CD14-positive monocyte (primary cell): ENCODE measurements at regions not wholly inside any gene's neighbourhood (a gene's known extent, or its start where the extent isn't known, plus 50 kb on each side); places are given as distances from the start of the nearest gene placed in this dataset.

ENCODE experiments used
- DNase-seq, 3 donors: peaks; one replicate each; pipeline ENCODE4 v3.0.0-alpha.2; 2011 to 2022
- H2AFZ ChIP-seq: 2 replicates; pipeline ENCODE4 v1.6.0; 2012; ENCODE audit warnings: mild to moderate bottlenecking, low read depth, low read length, inconsistent platforms; ENCODE audit not compliant: insufficient read depth, poor library complexity, severe bottlenecking
- H3K27ac ChIP-seq, 2 donors: 1 replicate in 1 of 2; 2 replicates in 1 of 2; pipeline ENCODE4 v1.5.1; 2012 to 2013; ENCODE audit warnings: low read length in 2 of 2, control low read depth in 1 of 2, inconsistent platforms in 1 of 2, low read depth in 1 of 2, mild to moderate bottlenecking in 1 of 2
- H3K27me3 ChIP-seq, 2 donors: one replicate each; pipeline versions ENCODE4 v1.6.0 to v1.6.1; 2011 to 2013; ENCODE audit warnings: low read length in 2 of 2; ENCODE audit not compliant: control insufficient read depth in 2 of 2, insufficient read depth in 2 of 2
- H3K36me3 ChIP-seq, 2 donors: replicated peaks in 1 of 2; 1 replicate in 1 of 2; 2 replicates in 1 of 2; pipeline versions ENCODE4 v1.5.1 to v1.6.1; 2012 to 2013; ENCODE audit warnings: low read length in 2 of 2, control low read depth in 1 of 2, inconsistent platforms in 1 of 2, mild to moderate bottlenecking in 1 of 2; ENCODE audit not compliant: insufficient read depth in 2 of 2, control insufficient read depth in 1 of 2
- H3K4me1 ChIP-seq, 2 donors: 1 replicate in 1 of 2; 2 replicates in 1 of 2; pipeline versions ENCODE4 v1.5.1 to v1.6.1; 2012 to 2013; ENCODE audit warnings: low read length in 2 of 2, control low read depth in 1 of 2, inconsistent platforms in 1 of 2, mild to moderate bottlenecking in 1 of 2, moderate library complexity in 1 of 2; ENCODE audit not compliant: insufficient read depth in 2 of 2, control insufficient read depth in 1 of 2
- H3K4me2 ChIP-seq: replicated peaks from 2 replicates; pipeline ENCODE3; 2012; ENCODE audit warnings: low read length, moderate library complexity, mild to moderate bottlenecking; ENCODE audit not compliant: poor library complexity, severe bottlenecking; ENCODE audit errors: extremely low read depth
- H3K4me3 ChIP-seq, 3 experiments: fragments of 200-600 bp in 1 of 3; sonication (generic) in 1 of 3; replicated peaks in 1 of 3; 1 replicate in 2 of 3; 2 replicates in 1 of 3; pipeline ENCODE4 v1.5.1; 2011 to 2013; ENCODE audit warnings: low read length in 3 of 3, mild to moderate bottlenecking in 3 of 3, control low read depth in 2 of 3, low read depth in 2 of 3, inconsistent platforms in 1 of 3, moderate library complexity in 1 of 3
- H3K79me2 ChIP-seq: 2 replicates; pipeline ENCODE4 v1.6.0; 2012; ENCODE audit warnings: mild to moderate bottlenecking, control low read depth, inconsistent platforms, low read length, moderate library complexity; ENCODE audit not compliant: insufficient read depth
- H3K9ac ChIP-seq: 2 replicates; pipeline ENCODE4 v1.6.0; 2017; ENCODE audit warnings: low read length, mild to moderate bottlenecking; ENCODE audit not compliant: insufficient read depth, poor library complexity, severe bottlenecking
- H3K9me3 ChIP-seq, 2 donors: replicated peaks in 1 of 2; 1 replicate in 1 of 2; 2 replicates in 1 of 2; pipeline versions ENCODE4 v1.5.1 to v1.6.1; 2012 to 2013; ENCODE audit warnings: low read length in 2 of 2, control low read depth in 1 of 2; ENCODE audit not compliant: control insufficient read depth in 1 of 2, insufficient read depth in 1 of 2
- H4K20me1 ChIP-seq: 2 replicates; pipeline ENCODE4 v1.6.0; 2012; ENCODE audit warnings: mild to moderate bottlenecking, low read length, control low read depth, moderate library complexity; ENCODE audit not compliant: insufficient read depth
- H3K27ac Mint-ChIP-seq, 7 donors: one replicate each; pipeline ENCODE4 v1.8.0; 2020; ENCODE audit warnings: mild to moderate bottlenecking in 7 of 7, mixed read lengths in 7 of 7, moderate library complexity in 6 of 7, inconsistent platforms in 2 of 7
- H3K27me3 Mint-ChIP-seq, 3 donors: one replicate each; pipeline ENCODE4 v1.8.0; 2021 to 2022; ENCODE audit warnings: low read depth in 3 of 3, mild to moderate bottlenecking in 3 of 3, mixed read lengths in 3 of 3, moderate library complexity in 3 of 3, inconsistent platforms in 1 of 3
- H3K36me3 Mint-ChIP-seq, 2 donors: one replicate each; pipeline ENCODE4 v1.8.0; 2020; ENCODE audit warnings: mixed read lengths in 2 of 2, inconsistent platforms in 1 of 2, mild to moderate bottlenecking in 1 of 2
- H3K4me1 Mint-ChIP-seq: one replicate; pipeline ENCODE4 v1.8.0; 2020; ENCODE audit warnings: mild to moderate bottlenecking, mixed read lengths
- H3K4me3 Mint-ChIP-seq, 2 donors: one replicate each; pipeline ENCODE4 v1.8.0; 2020; ENCODE audit warnings: mild to moderate bottlenecking in 2 of 2, mixed read lengths in 2 of 2, moderate library complexity in 1 of 2
- H3K9me3 Mint-ChIP-seq, 7 donors: one replicate each; pipeline ENCODE4 v1.8.0; 2020 to 2022; ENCODE audit warnings: mixed read lengths in 7 of 7, mild to moderate bottlenecking in 6 of 7, moderate library complexity in 6 of 7, inconsistent platforms in 2 of 7
- WGBS: methylation state at CpG from one replicate; pipeline ENCODE4 v1.1.5; 2013; ENCODE audit warnings: missing lambda C conversion rate; ENCODE audit not compliant: insufficient coverage; 5-methylcytosine and 5-hydroxymethylcytosine counted together
- intact Hi-C, 2 donors: fragments of 100-400 bp; cut with micrococcal nuclease; formaldehyde crosslinking; loops; one replicate each; pipeline versions ENCODE4 v1.15.0 to v1.15.1; 2023
- TF ChIP-seq, protein P1 (sequence below): fragments of 200-600 bp; IDR thresholded peaks from one replicate; pipeline ENCODE4 v1.8.0; 2022; ENCODE audit warnings: antibody characterized with exemption, mild to moderate bottlenecking

- Histone ChIP-seq H2AFZ (no peak overlapping the region), H3K9ac (no peak overlapping the region), H3K27ac (no peak overlapping the region), H3K4me1 (no peaks in the 10 kb centered on the region), H3K9me3 (peaks cover 0 to 8% of the 10 kb centered on the region in 2 donors), H4K20me1 (no peaks in the 10 kb centered on the region), H3K79me2 (no peaks in the 10 kb centered on the region), H3K36me3 (no peaks in the 10 kb centered on the region), H3K4me2 (no peak overlapping the region), H3K27me3 (no peaks in the 10 kb centered on the region), H3K4me3 (no peak overlapping the region)
- no peak for DNase-seq
- TF ChIP-seq, protein P1, sequence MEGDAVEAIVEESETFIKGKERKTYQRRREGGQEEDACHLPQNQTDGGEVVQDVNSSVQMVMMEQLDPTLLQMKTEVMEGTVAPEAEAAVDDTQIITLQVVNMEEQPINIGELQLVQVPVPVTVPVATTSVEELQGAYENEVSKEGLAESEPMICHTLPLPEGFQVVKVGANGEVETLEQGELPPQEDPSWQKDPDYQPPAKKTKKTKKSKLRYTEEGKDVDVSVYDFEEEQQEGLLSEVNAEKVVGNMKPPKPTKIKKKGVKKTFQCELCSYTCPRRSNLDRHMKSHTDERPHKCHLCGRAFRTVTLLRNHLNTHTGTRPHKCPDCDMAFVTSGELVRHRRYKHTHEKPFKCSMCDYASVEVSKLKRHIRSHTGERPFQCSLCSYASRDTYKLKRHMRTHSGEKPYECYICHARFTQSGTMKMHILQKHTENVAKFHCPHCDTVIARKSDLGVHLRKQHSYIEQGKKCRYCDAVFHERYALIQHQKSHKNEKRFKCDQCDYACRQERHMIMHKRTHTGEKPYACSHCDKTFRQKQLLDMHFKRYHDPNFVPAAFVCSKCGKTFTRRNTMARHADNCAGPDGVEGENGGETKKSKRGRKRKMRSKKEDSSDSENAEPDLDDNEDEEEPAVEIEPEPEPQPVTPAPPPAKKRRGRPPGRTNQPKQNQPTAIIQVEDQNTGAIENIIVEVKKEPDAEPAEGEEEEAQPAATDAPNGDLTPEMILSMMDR, result no peak
- peaks cover 4 to 5% (median 4%) of the 10 kb centered on the region in 3 donors for H3K27me3 Mint-ChIP-seq
- H3K4me3 Mint-ChIP-seq, result no peak overlapping the region
- H3K27ac Mint-ChIP-seq, result no peak overlapping the region
- H3K4me1 Mint-ChIP-seq, result no peaks in the 10 kb centered on the region
- intact Hi-C loops, result no loop called here
- H3K36me3 Mint-ChIP-seq, result no peaks in the 10 kb centered on the region
- 74% methylated on average over 5 of the region's 6 CpGs for WGBS
- peaks cover 0 to 4% (median 0%) of the 10 kb centered on the region in 7 donors for H3K9me3 Mint-ChIP-seq
Measured at GRCh38 chr11:71356904-71357303, 91.3 kb downstream of the DHCR7 start.

DNA sequence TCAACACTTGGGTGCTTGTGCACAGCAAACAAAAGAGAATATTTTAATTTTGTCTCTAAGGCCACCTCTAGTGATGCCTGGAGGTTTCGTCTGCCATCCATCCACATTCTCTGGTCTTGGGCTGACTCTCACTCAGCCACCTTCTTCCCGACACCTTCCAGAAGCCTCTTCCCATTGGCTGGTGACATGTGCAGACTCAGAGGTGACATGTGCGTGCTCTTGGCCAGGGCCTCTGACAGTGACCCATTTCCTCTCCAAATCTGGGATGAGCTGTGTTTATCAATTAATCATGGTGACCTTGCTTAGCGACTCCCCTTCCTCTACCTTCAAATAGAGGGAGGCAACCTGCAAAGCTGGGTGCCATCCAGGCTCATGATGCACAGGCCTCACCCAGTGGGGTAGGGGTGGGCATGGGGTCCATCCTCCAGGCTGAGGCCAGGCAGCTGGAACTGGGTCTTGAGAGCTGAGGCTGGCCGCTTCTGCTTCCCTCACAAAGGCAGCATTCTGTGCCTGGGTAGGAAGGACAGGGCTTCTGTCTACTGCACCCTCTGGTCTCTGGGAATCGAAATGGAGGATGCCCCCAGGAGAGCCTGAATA, 91.8 kb downstream of the DHCR7 start:
- Histone ChIP-seq H3K79me2 (no peaks in the 10 kb centered on the region), H2AFZ (no peak overlapping the region), H3K9ac (no peak overlapping the region), H4K20me1 (no peaks in the 10 kb centered on the region), H3K4me2 (no peak overlapping the region), H3K9me3 (peaks cover 0 to 4% of the 10 kb centered on the region in 2 donors), H3K36me3 (no peaks in the 10 kb centered on the region), H3K27ac (no peak overlapping the region), H3K27me3 (no peaks in the 10 kb centered on the region), H3K4me3 (no peak overlapping the region), H3K4me1 (no peaks in the 10 kb centered on the region)
- intact Hi-C loops, result no loop called here
- H3K27me3 Mint-ChIP-seq, result peaks cover 4 to 5% (median 4%) of the 10 kb centered on the region in 3 donors
- H3K4me1 Mint-ChIP-seq, result no peaks in the 10 kb centered on the region
- no peak overlapping the region for H3K4me3 Mint-ChIP-seq
- DNase-seq, result no peak
- no peaks in the 10 kb centered on the region for H3K36me3 Mint-ChIP-seq
- no peak overlapping the region for H3K27ac Mint-ChIP-seq
- H3K9me3 Mint-ChIP-seq, result peaks cover 0 to 5% (median 0%) of the 10 kb centered on the region in 7 donors
- TF ChIP-seq, protein P1, result no peak
- 85% methylated on average over 2 of the region's 6 CpGs for WGBS
